ENCODE measurements at regions not wholly inside any gene's neighbourhood (a gene's known extent, or its start where the extent isn't known, plus 50 kb on each side); places are given as distances from the start of the nearest gene placed in this dataset.

- H3K4me3 ChIP-seq, result no peak overlapping the region
- intact Hi-C loops (cut with DNase I; ENCODE audit: low total_unique reads) (no loop called here), in situ Hi-C loops (cut with MboI; ENCODE audit: low sequenced_read_pairs in 4 of 4) (no loop called here)
- no peak for TF ChIP-seq POLR2A (IDR thresholded peaks at IDR 0.05)
- TF ChIP-seq CTCF (IDR thresholded peaks at IDR 0.05 in 4 of 5, conservative IDR thresholded peaks at IDR 0.05 in 1 of 5), result no peak
- no peaks in the 10 kb centered on the region for H3K36me3 ChIP-seq
- ATAC-seq (no peak), DNase-seq (no peak)
- no peaks in the 10 kb centered on the region for H3K9me3 ChIP-seq
- H3K4me1 ChIP-seq, result no peaks in the 10 kb centered on the region
- H3K27me3 ChIP-seq, result no peaks in the 10 kb centered on the region
- no peak overlapping the region for H3K27ac ChIP-seq
Measured at GRCh38 chr10:3946234-3947229, 161.5 kb upstream of the KLF6 start.

- intact Hi-C loops (cut with DNase I; ENCODE audit: low total_unique reads), result no loop called here
- H3K27me3 ChIP-seq, result no peaks in the 10 kb centered on the region
- ATAC-seq, result no peak
- TF ChIP-seq CTCF (IDR thresholded peaks at IDR 0.05 in 4 of 5, conservative IDR thresholded peaks at IDR 0.05 in 1 of 5) (no peak), POLR2A (IDR thresholded peaks at IDR 0.05) (no peak)
- DNase-seq, result no peak
- H3K4me3 ChIP-seq, result no peak overlapping the region
- in situ Hi-C loops (cut with MboI; ENCODE audit: low sequenced_read_pairs in 4 of 4), result no loop called here
- no peaks in the 10 kb centered on the region for H3K36me3 ChIP-seq
- no peaks in the 10 kb centered on the region for H3K9me3 ChIP-seq
- no peak overlapping the region for H3K27ac ChIP-seq
- no peaks in the 10 kb centered on the region for H3K4me1 ChIP-seq
Measured at GRCh38 chr10:3945026-3945425, 160.0 kb upstream of the KLF6 start.

GRCh38 chr10:3944591-3944990, 159.6 kb upstream of the KLF6 start:
- Histone ChIP-seq H3K27me3 (no peaks in the 10 kb centered on the region), H3K9me3 (no peaks in the 10 kb centered on the region), H3K4me1 (no peaks in the 10 kb centered on the region), H3K36me3 (no peaks in the 10 kb centered on the region), H3K4me3 (no peak overlapping the region), H3K27ac (no peak overlapping the region)
- ATAC-seq (no peak), DNase-seq (no peak)
- in situ Hi-C loops (cut with MboI; ENCODE audit: low sequenced_read_pairs in 4 of 4) (no loop called here), intact Hi-C loops (cut with DNase I; ENCODE audit: low total_unique reads) (no loop called here)
- TF ChIP-seq CTCF (IDR thresholded peaks at IDR 0.05 in 4 of 5, conservative IDR thresholded peaks at IDR 0.05 in 1 of 5) (no peak), POLR2A (IDR thresholded peaks at IDR 0.05) (no peak)

- H3K4me3 ChIP-seq, result no peak overlapping the region
Measured at GRCh38 chr10:3943695-3944257, 158.8 kb upstream of the KLF6 start.

More at GRCh38 chr10:3943695-3944257, 158.8 kb upstream of the KLF6 start:
- TF ChIP-seq CTCF (IDR thresholded peaks at IDR 0.05 in 4 of 5, conservative IDR thresholded peaks at IDR 0.05 in 1 of 5), result no peak
- no peak for TF ChIP-seq POLR2A (IDR thresholded peaks at IDR 0.05)
- Histone ChIP-seq H3K36me3 (no peaks in the 10 kb centered on the region), H3K9me3 (no peaks in the 10 kb centered on the region), H3K27ac (no peak overlapping the region), H3K27me3 (no peaks in the 10 kb centered on the region), H3K4me1 (no peaks in the 10 kb centered on the region)
- in situ Hi-C loops (cut with MboI; ENCODE audit: low sequenced_read_pairs in 4 of 4), result no loop called here
- no peak for DNase-seq
- intact Hi-C loops (cut with DNase I; ENCODE audit: low total_unique reads), result no loop called here
- no peak for ATAC-seq
